Activated naive CD8-positive, alpha-beta T cell treated with anti-CD3 and anti-CD28 coated beads for 36 hours (primary cell): ENCODE measurements at regions not wholly inside any gene's neighbourhood (a gene's known extent, or its start where the extent isn't known, plus 50 kb on each side); places are given as distances from the start of the nearest gene placed in this dataset.

Source experiments
- DNase-seq: peaks from one replicate; pipeline ENCODE4 v3.0.0; 2021
- H3K27ac Mint-ChIP-seq: one replicate; pipeline ENCODE4 v1.8.0; 2022; ENCODE audit warnings: mild to moderate bottlenecking, moderate library complexity, mixed read lengths
- H3K27me3 Mint-ChIP-seq: one replicate; pipeline ENCODE4 v1.8.0; 2022; ENCODE audit warnings: mild to moderate bottlenecking, mixed read lengths
- H3K36me3 Mint-ChIP-seq: one replicate; pipeline ENCODE4 v1.8.0; 2021; ENCODE audit warnings: mild to moderate bottlenecking, mixed read lengths
- H3K4me1 Mint-ChIP-seq: one replicate; pipeline ENCODE4 v1.8.0; 2021; ENCODE audit warnings: mixed read lengths
- H3K4me3 Mint-ChIP-seq: one replicate; pipeline ENCODE4 v1.8.0; 2022; ENCODE audit warnings: mild to moderate bottlenecking, moderate library complexity, mixed read lengths
- H3K9me3 Mint-ChIP-seq: one replicate; pipeline ENCODE4 v1.8.0; 2022; ENCODE audit warnings: mixed read lengths

GRCh38 chr10:43904844-43905243 lies 256.2 kb upstream of the ZNF32 start:
- no peaks in the 10 kb centered on the region for H3K9me3 Mint-ChIP-seq
- no peak for DNase-seq
- no peak overlapping the region for H3K4me3 Mint-ChIP-seq
- no peaks in the 10 kb centered on the region for H3K36me3 Mint-ChIP-seq
- H3K27ac Mint-ChIP-seq, result no peak overlapping the region
- H3K27me3 Mint-ChIP-seq, result no peaks in the 10 kb centered on the region
- no peaks in the 10 kb centered on the region for H3K4me1 Mint-ChIP-seq

DNA sequence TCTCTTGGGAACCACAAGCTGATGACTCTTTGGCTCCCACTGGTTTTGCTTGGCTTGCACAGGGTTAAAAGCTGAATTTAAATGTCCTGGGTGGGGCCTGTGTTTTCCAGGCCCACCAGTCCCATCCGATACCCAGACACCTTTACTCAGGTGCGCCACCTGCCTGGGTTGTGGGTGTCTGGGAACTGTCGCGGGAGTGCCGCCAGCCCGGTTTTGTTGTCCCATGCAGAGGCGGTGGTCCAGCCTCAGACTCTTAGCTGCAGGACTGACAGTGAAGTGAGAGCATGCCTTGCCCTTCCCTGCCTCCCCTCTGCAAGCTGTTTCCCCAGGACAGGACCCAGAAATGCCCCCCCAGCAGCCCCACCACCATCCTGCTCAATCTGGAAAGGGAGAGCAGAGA lies 255.6 kb upstream of the ZNF32 start:
- H3K27ac Mint-ChIP-seq, result no peak overlapping the region
- no peaks in the 10 kb centered on the region for H3K9me3 Mint-ChIP-seq
- no peak overlapping the region for H3K4me3 Mint-ChIP-seq
- DNase-seq, result no peak
- no peaks in the 10 kb centered on the region for H3K27me3 Mint-ChIP-seq
- no peaks in the 10 kb centered on the region for H3K36me3 Mint-ChIP-seq
- H3K4me1 Mint-ChIP-seq, result no peaks in the 10 kb centered on the region

DNA sequence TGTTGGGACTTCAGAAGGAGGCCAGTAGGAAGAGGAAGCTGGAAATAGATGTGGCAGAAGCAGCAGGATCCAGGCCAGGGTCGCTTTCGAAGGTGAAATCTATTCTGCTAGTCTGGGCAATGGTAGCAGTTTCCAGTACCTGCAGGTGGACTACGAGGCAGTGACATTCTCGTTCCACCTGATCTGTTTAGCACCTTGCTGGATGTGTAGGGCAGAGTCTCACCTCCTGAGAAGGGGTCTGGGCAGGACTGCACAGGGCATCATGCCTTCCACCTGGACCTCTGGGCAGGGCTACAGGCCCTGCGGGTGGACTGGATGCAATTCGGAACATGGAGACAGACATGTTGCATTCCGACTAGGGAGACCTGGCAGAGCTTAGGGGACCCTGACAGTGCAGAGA lies 254.8 kb upstream of the ZNF32 start:
- Mint-ChIP-seq H3K9me3 (no peaks in the 10 kb centered on the region), H3K4me1 (no peaks in the 10 kb centered on the region), H3K36me3 (no peaks in the 10 kb centered on the region), H3K27me3 (no peaks in the 10 kb centered on the region), H3K27ac (no peak overlapping the region), H3K4me3 (no peak overlapping the region)
- DNase-seq, result no peak

- DNase-seq, result no peak
- no peaks in the 10 kb centered on the region for H3K27me3 Mint-ChIP-seq
- H3K27ac Mint-ChIP-seq, result no peak overlapping the region
- no peaks in the 10 kb centered on the region for H3K9me3 Mint-ChIP-seq
- H3K36me3 Mint-ChIP-seq, result no peaks in the 10 kb centered on the region
- no peak overlapping the region for H3K4me3 Mint-ChIP-seq
- no peaks in the 10 kb centered on the region for H3K4me1 Mint-ChIP-seq
Measured at GRCh38 chr10:43902842-43903241, 254.2 kb upstream of the ZNF32 start.

DNA sequence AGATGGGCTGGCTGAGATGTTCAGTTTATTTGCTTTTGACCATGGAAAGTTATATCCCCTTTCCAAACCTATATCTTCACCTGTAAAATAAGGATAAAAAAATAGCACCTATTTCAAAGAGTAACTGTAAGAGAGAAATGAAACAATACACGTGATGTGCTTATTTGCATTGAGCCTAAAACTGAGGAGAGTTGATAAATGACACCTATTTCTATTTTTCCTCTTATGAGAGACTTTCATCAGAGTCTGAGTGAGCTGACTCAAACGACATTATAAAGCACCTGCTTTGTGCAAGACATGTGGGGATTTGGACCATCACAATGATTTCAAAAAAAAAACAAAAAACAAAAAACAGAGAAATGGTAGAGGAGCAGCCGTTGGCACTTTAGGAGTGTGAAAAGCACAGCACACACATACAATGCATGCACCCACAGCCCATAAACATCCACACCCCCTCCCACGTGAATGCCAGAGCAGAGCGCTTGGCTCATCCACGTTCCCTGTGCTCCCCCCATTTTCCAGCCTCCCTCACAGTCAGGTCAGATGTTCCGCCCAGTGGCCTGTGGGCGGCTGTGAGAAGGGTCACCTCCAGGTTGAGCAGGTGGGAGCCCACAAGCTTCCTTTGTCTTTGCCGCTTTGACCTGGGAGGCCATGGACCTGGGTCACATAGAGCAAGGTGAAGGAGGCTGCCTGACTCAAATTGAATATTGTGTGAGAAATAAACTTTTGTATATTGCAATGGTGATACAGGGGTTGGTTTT lies 253.2 kb upstream of the ZNF32 start:
- no peaks in the 10 kb centered on the region for H3K27me3 Mint-ChIP-seq
- H3K9me3 Mint-ChIP-seq, result no peaks in the 10 kb centered on the region
- no peak overlapping the region for H3K27ac Mint-ChIP-seq
- H3K36me3 Mint-ChIP-seq, result no peaks in the 10 kb centered on the region
- no peaks in the 10 kb centered on the region for H3K4me1 Mint-ChIP-seq
- no peak overlapping the region for H3K4me3 Mint-ChIP-seq
- DNase-seq, result no peak

- no peak overlapping the region for H3K27ac Mint-ChIP-seq
- H3K4me3 Mint-ChIP-seq, result no peak overlapping the region
- H3K36me3 Mint-ChIP-seq, result no peaks in the 10 kb centered on the region
- H3K4me1 Mint-ChIP-seq, result no peaks in the 10 kb centered on the region
- DNase-seq, result no peak
- no peaks in the 10 kb centered on the region for H3K27me3 Mint-ChIP-seq
- no peaks in the 10 kb centered on the region for H3K9me3 Mint-ChIP-seq
Measured at GRCh38 chr10:43901302-43901701, 252.6 kb upstream of the ZNF32 start.

DNA sequence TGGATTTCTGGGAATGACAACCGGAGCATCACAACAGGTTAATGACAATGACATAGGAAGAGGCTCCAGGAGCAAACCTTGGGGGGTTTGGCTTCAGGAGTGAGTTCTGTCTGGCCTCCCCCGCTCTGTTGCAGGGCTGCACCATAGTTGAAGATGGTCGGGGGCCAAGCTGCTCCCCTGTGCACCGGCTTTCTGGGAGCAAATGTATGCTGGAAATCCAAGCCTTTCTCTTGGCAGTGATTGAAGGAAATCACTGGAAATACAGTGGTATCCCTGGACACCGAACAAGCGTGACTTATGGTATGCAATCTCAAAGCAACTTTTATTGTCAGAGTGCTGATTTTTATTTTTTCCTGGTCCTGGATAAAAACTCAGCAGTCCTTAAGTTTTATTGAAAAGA lies 251.9 kb upstream of the ZNF32 start:
- Mint-ChIP-seq H3K36me3 (no peaks in the 10 kb centered on the region), H3K9me3 (no peaks in the 10 kb centered on the region), H3K27me3 (no peaks in the 10 kb centered on the region), H3K4me3 (no peak overlapping the region), H3K27ac (no peak overlapping the region), H3K4me1 (no peaks in the 10 kb centered on the region)
- DNase-seq, result no peak

DNA sequence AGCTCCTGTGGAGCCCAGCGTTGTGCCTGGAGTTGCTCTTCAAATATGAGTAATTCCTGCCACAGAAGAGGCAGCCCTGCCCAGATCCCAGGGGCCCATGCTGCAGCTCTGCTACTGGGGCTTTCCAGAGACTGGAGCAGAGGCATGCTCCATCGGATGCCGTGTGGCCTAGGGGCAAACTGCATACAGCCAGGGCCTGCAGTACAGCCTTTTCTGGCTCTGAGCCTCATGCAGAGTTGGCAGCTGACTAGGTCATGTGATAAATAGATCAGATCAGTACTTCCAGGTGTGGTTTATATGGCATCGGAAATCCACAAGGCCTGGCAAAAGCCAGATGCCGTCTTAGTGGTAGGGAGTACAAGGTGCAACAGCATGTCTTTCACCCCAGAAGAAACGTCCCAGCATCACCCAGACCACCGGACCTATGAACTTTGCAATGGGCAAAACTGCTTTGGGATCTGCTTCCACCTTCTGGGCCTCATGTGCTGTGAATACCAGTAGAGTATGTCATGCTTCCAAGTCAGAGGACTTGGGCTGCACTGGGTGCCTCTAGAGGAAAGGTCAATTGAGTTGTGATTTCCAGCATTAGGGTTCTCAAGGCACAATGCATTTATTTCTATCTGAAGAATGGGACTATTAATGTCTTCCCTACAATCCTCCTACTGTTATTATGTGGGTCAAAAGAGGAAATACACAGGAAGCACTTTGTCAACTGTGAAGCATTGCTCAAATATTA lies 250.7 kb upstream of the ZNF32 start:
- H3K4me3 Mint-ChIP-seq, result no peak overlapping the region
- no peaks in the 10 kb centered on the region for H3K27me3 Mint-ChIP-seq
- H3K27ac Mint-ChIP-seq, result no peak overlapping the region
- no peaks in the 10 kb centered on the region for H3K4me1 Mint-ChIP-seq
- no peaks in the 10 kb centered on the region for H3K36me3 Mint-ChIP-seq
- no peak for DNase-seq
- no peaks in the 10 kb centered on the region for H3K9me3 Mint-ChIP-seq

DNA sequence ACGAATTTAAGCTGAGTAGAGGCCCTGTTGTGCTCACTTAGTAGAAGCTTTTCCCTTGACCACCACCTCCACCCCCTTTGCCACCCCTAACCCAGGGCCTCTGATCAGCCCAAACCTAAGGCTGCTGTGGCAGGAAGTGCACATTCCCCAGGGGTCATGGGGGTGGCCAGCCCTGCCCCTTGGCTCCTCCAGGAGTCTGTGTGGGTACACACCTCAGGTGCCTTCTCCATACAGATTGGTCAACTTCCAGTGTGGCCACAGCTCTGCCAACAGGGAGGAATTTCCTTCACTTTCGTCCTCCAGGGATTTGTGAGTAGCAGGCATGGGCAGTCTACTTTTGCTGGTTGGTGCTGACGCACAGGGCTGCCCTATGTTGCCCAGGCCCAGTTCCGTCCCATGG lies 249.9 kb upstream of the ZNF32 start:
- Mint-ChIP-seq H3K27me3 (no peaks in the 10 kb centered on the region), H3K27ac (no peak overlapping the region), H3K4me1 (no peaks in the 10 kb centered on the region), H3K9me3 (no peaks in the 10 kb centered on the region), H3K4me3 (no peak overlapping the region), H3K36me3 (no peaks in the 10 kb centered on the region)
- no peak for DNase-seq

DNA sequence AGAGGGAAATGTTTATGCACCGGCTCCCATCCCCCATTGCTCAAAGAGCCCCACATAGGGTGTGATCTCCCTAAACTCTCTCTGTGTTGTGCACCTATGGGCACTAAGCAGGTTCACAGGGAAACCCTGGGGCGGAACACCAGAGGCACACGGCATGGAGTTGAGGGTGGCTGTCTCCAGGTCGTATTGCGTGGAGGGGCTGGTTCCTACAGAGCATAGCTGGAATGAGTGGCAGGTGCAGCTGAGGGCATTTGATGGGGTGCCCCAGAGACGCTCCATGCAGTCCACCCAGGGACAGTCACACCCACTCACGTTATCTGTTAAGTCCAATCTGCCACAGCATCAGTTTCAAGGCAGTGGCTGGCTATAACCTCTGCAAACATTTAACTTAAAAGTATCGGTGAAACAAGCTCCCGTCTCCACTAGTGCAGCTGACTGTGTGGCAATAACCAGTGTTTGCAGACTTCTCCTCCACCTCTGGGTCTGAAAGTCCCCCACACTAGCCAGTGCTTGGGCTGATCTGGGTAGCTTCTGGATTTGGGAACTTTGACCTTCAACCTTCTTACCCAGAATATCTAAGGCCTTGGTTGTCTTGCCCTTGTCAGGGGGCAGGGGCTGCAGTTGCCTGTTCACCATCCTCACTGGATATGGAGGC lies 249.2 kb upstream of the ZNF32 start:
- Mint-ChIP-seq H3K4me1 (no peaks in the 10 kb centered on the region), H3K27ac (no peak overlapping the region), H3K36me3 (no peaks in the 10 kb centered on the region), H3K27me3 (no peaks in the 10 kb centered on the region), H3K9me3 (no peaks in the 10 kb centered on the region), H3K4me3 (no peak overlapping the region)
- no peak for DNase-seq

GRCh38 chr10:43892062-43892770 lies 243.5 kb upstream of the ZNF32 start:
- Mint-ChIP-seq H3K4me3 (no peak overlapping the region), H3K27me3 (peaks cover 6% of the 10 kb centered on the region), H3K36me3 (no peaks in the 10 kb centered on the region), H3K27ac (no peak overlapping the region), H3K9me3 (no peaks in the 10 kb centered on the region), H3K4me1 (no peaks in the 10 kb centered on the region)
- DNase-seq, result no peak

DNA sequence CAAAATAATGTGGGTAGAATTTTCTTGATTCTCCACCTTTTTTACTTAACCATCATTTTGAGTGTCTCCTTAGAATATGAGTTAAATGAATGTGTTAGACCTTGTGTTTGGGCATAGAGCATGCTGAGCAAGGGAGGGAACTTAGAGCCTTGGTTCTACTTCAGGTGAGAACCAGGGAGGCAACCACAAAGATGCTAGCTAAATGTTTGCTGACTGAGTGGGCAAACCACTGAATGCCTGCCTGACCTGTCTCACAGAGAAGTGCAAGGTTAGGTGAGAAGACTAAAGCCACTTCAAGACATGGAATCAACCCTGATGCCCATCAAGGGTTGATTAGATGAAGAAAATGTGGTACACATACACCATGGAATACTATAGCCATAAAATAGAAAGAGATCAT lies 242.6 kb upstream of the ZNF32 start:
- Mint-ChIP-seq H3K4me3 (no peak overlapping the region), H3K4me1 (no peaks in the 10 kb centered on the region), H3K36me3 (no peaks in the 10 kb centered on the region), H3K27me3 (peaks cover 6% of the 10 kb centered on the region), H3K9me3 (no peaks in the 10 kb centered on the region), H3K27ac (no peak overlapping the region)
- no peak for DNase-seq

GRCh38 chr10:43890124-43890523 lies 241.4 kb upstream of the ZNF32 start:
- H3K4me1 Mint-ChIP-seq, result no peaks in the 10 kb centered on the region
- DNase-seq, result no peak

GRCh38 chr10:43888586-43888985 lies 239.9 kb upstream of the ZNF32 start:
- Mint-ChIP-seq H3K36me3 (no peaks in the 10 kb centered on the region), H3K27me3 (peaks cover 6% of the 10 kb centered on the region), H3K9me3 (no peaks in the 10 kb centered on the region), H3K4me3 (no peak overlapping the region), H3K4me1 (no peaks in the 10 kb centered on the region), H3K27ac (no peak overlapping the region)
- no peak for DNase-seq

More at GRCh38 chr10:43890124-43890523, 241.4 kb upstream of the ZNF32 start:
- peaks cover 6% of the 10 kb centered on the region for H3K27me3 Mint-ChIP-seq
- H3K9me3 Mint-ChIP-seq, result no peaks in the 10 kb centered on the region
- no peak overlapping the region for H3K4me3 Mint-ChIP-seq
- H3K27ac Mint-ChIP-seq, result no peak overlapping the region
- H3K36me3 Mint-ChIP-seq, result no peaks in the 10 kb centered on the region

DNA sequence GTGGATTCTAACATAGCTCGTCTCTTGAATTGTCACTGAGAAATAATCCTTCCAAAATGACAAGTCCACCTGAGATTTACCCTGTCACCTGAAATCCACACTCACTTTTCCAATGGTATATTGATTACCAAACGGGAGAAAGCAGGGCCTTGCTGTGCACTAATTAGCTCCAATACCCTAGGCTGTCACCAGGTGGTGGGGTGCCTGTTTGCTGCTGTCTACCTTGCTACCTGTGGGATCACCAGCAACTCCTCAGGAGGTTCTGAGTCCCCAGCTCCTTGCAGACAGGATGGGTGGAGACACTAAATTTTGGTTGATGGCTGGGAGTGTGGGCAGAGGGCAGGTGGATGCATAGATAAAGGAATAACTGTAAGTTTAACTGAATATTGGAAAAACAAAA lies 237.2 kb upstream of the ZNF32 start:
- H3K36me3 Mint-ChIP-seq, result no peaks in the 10 kb centered on the region
- H3K4me1 Mint-ChIP-seq, result no peaks in the 10 kb centered on the region
- DNase-seq, result no peak
- H3K4me3 Mint-ChIP-seq, result no peak overlapping the region
- peaks cover 5% of the 10 kb centered on the region for H3K27me3 Mint-ChIP-seq
- H3K9me3 Mint-ChIP-seq, result no peaks in the 10 kb centered on the region
- H3K27ac Mint-ChIP-seq, result no peak overlapping the region
